Mesenchymal stem cell (in vitro differentiated cells and primary cell): ENCODE measurements at regions not wholly inside any gene's neighbourhood (a gene's known extent, or its start where the extent isn't known, plus 50 kb on each side); places are given as distances from the start of the nearest gene placed in this dataset.

Source experiments
- DNase-seq: peaks from one replicate; pipeline ENCODE4 v3.0.0-alpha.2; 2013
- H2AFZ ChIP-seq: one replicate; pipeline ENCODE4 v1.6.1; 2013; ENCODE audit warnings: low read depth, mild to moderate bottlenecking, control low read depth, inconsistent platforms, low read length, moderate library complexity
- H2AK5ac ChIP-seq: 2 replicates; pipeline ENCODE4 v1.6.1; 2013; ENCODE audit warnings: low read length, moderate library complexity, mild to moderate bottlenecking, inconsistent platforms; ENCODE audit not compliant: severe bottlenecking
- H2BK120ac ChIP-seq: one replicate; pipeline ENCODE4 v1.6.1; 2013; ENCODE audit warnings: low read depth, mild to moderate bottlenecking, inconsistent platforms, low read length, moderate library complexity
- H2BK12ac ChIP-seq, 2 experiments: one replicate each; pipeline ENCODE4 v1.6.1; 2013; ENCODE audit warnings: inconsistent platforms in 2 of 2, low read length in 2 of 2, mild to moderate bottlenecking in 2 of 2, moderate library complexity in 2 of 2, control low read depth in 1 of 2
- H2BK15ac ChIP-seq: one replicate; pipeline ENCODE4 v1.6.1; 2013; ENCODE audit warnings: mild to moderate bottlenecking, low read depth, inconsistent platforms; ENCODE audit not compliant: poor library complexity, severe bottlenecking
- H2BK5ac ChIP-seq: 2 replicates; pipeline ENCODE4 v1.6.1; 2013; ENCODE audit warnings: low read depth, mild to moderate bottlenecking, low read length, control low read depth, inconsistent platforms; ENCODE audit not compliant: poor library complexity, severe bottlenecking
- H3K14ac ChIP-seq, 2 experiments: one replicate each; pipeline ENCODE4 v1.6.1; 2013; ENCODE audit warnings: inconsistent platforms in 2 of 2, low read length in 2 of 2, control low read depth in 1 of 2, mild to moderate bottlenecking in 1 of 2, moderate library complexity in 1 of 2
- H3K18ac ChIP-seq, 2 experiments: one replicate each; pipeline ENCODE4 v1.6.1; 2013; ENCODE audit warnings: inconsistent platforms in 2 of 2, low read length in 2 of 2, control low read depth in 1 of 2, low read depth in 1 of 2, mild to moderate bottlenecking in 1 of 2
- H3K23ac ChIP-seq, 2 experiments: one replicate each; pipeline ENCODE4 v1.6.1; 2013; ENCODE audit warnings: inconsistent platforms in 2 of 2, low read length in 2 of 2, mild to moderate bottlenecking in 2 of 2, moderate library complexity in 2 of 2, control low read depth in 1 of 2
- H3K27ac ChIP-seq: 2 replicates; pipeline ENCODE4 v1.5.1; 2013; ENCODE audit warnings: mild to moderate bottlenecking, moderate library complexity, low read length, control low read depth, inconsistent platforms; ENCODE audit not compliant: poor library complexity, severe bottlenecking
- H3K27me3 ChIP-seq, 2 experiments: 2 replicates each; pipeline versions ENCODE4 v1.6.1 to v1.7.0; 2013; ENCODE audit warnings: low read length in 2 of 2, mild to moderate bottlenecking in 2 of 2, moderate library complexity in 2 of 2, control low read depth in 1 of 2, inconsistent platforms in 1 of 2; ENCODE audit not compliant: control insufficient read depth in 1 of 2, insufficient read depth in 1 of 2
- H3K36me3 ChIP-seq, 2 experiments: 2 replicates each; pipeline versions ENCODE4 v1.6.1 to v1.7.0; 2013; ENCODE audit warnings: low read length in 2 of 2, control low read depth in 1 of 2, inconsistent platforms in 1 of 2, low read depth in 1 of 2, mild to moderate bottlenecking in 1 of 2; ENCODE audit not compliant: insufficient read depth in 2 of 2, control insufficient read depth in 1 of 2
- H3K4ac ChIP-seq, 2 experiments: one replicate each; pipeline ENCODE4 v1.6.1; 2013; ENCODE audit warnings: inconsistent platforms in 2 of 2, low read length in 2 of 2, mild to moderate bottlenecking in 2 of 2, moderate library complexity in 2 of 2, control low read depth in 1 of 2, low read depth in 1 of 2
- H3K4me1 ChIP-seq: 2 replicates; pipeline ENCODE4 v1.6.1; 2013; ENCODE audit warnings: low read depth, low read length, control low read depth; ENCODE audit not compliant: control insufficient read depth, insufficient read depth
- H3K4me2 ChIP-seq: 2 replicates; pipeline ENCODE4 v1.6.1; 2013; ENCODE audit warnings: low read length, mild to moderate bottlenecking, inconsistent platforms; ENCODE audit not compliant: poor library complexity, severe bottlenecking
- H3K4me3 ChIP-seq, 2 experiments: 2 replicates each; pipeline versions ENCODE4 v1.5.1 to v1.7.0; 2013; ENCODE audit warnings: low read length in 2 of 2, mild to moderate bottlenecking in 2 of 2, control low read depth in 1 of 2, low read depth in 1 of 2; ENCODE audit not compliant: insufficient read depth in 1 of 2
- H3K79me1 ChIP-seq: replicated peaks from 2 replicates; pipeline ENCODE4 v1.6.1; 2013; ENCODE audit warnings: mild to moderate bottlenecking, control low read depth, low read length, inconsistent platforms; ENCODE audit not compliant: poor library complexity, severe bottlenecking
- H3K9ac ChIP-seq: 2 replicates; pipeline ENCODE4 v1.7.0; 2013; ENCODE audit warnings: mild to moderate bottlenecking, low read length, moderate library complexity
- H3K9me3 ChIP-seq: 2 replicates; pipeline ENCODE4 v1.7.0; 2013; ENCODE audit warnings: mild to moderate bottlenecking, low read length; ENCODE audit not compliant: control insufficient read depth
- H4K8ac ChIP-seq: one replicate; pipeline ENCODE4 v1.6.1; 2013; ENCODE audit warnings: inconsistent platforms, mild to moderate bottlenecking, low read length, moderate library complexity
- H4K91ac ChIP-seq: one replicate; pipeline ENCODE4 v1.6.1; 2013; ENCODE audit warnings: mild to moderate bottlenecking, low read length, inconsistent platforms
- WGBS: methylation state at CpG from one replicate; pipeline ENCODE4 v1.1.7; 2013; ENCODE audit warnings: mixed read lengths; 5-methylcytosine and 5-hydroxymethylcytosine counted together

GRCh38 chr3:80696280-80696679 lies 928.5 kb upstream of the ROBO1 start:
- WGBS = 38% methylated on average over 1 of the region's 2 CpGs
- H3K4ac ChIP-seq = no peak overlapping the region
- no peaks in the 10 kb centered on the region for H3K9me3 ChIP-seq

DNA sequence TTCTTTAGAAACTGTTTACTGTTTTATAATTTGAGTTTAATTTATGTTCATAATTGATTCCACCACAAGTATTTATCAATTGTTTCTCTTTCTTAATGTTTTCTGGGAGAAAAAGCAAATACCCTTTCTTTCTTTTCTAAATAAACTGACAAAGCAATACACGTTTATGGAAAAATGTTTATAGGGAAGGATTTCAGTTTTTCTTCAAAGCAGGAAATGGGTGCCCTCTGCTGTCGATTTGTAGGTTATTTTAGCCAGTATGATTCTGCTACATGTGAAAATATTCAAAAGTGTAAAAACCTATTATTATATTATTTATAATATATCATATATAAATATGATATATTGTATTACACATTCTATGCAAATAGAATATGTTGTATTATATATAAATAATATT lies 921.0 kb upstream of the ROBO1 start:
- Histone ChIP-seq H4K8ac (no peak overlapping the region), H2AFZ (no peak overlapping the region), H2AK5ac (no peak overlapping the region), H3K4ac (no peak overlapping the region), H3K9ac (no peak overlapping the region), H3K79me1 (no peaks in the 10 kb centered on the region), H3K4me1 (no peaks in the 10 kb centered on the region), H3K36me3 (no peaks in the 10 kb centered on the region), H3K27ac (no peak overlapping the region), H3K27me3 (no peaks in the 10 kb centered on the region), H2BK15ac (no peak overlapping the region), H3K14ac (no peak overlapping the region), H2BK5ac (no peak overlapping the region), H4K91ac (no peak overlapping the region), H3K4me3 (no peak overlapping the region), H2BK120ac (no peak overlapping the region), H3K18ac (no peak overlapping the region), H3K23ac (no peak overlapping the region), H2BK12ac (no peak overlapping the region), H3K9me3 (no peaks in the 10 kb centered on the region), H3K4me2 (no peak overlapping the region)
- DNase-seq = peak; percentile 11
- WGBS = 0% methylated on average over 2 of the region's 2 CpGs

More at GRCh38 chr3:80696280-80696679, 928.5 kb upstream of the ROBO1 start:
- no peak overlapping the region for H3K14ac ChIP-seq
- H3K36me3 ChIP-seq = no peaks in the 10 kb centered on the region
- no peak overlapping the region for H4K8ac ChIP-seq
- no peak overlapping the region for H3K23ac ChIP-seq
- H4K91ac ChIP-seq = no peak overlapping the region
- H3K4me2 ChIP-seq = peak overlapping the region; percentile 50
- no peak overlapping the region for H2AK5ac ChIP-seq
- no peak overlapping the region for H2BK15ac ChIP-seq
- H3K18ac ChIP-seq = no peak overlapping the region
- H3K9ac ChIP-seq = no peak overlapping the region
- no peaks in the 10 kb centered on the region for H3K4me1 ChIP-seq
- no peak overlapping the region for H2BK12ac ChIP-seq
- H2AFZ ChIP-seq = no peak overlapping the region
- no peak overlapping the region for H3K4me3 ChIP-seq
- H3K27me3 ChIP-seq = no peaks in the 10 kb centered on the region
- no peak for DNase-seq
- no peak overlapping the region for H2BK5ac ChIP-seq
- peak overlapping the region; percentile 29 for H3K27ac ChIP-seq
- H2BK120ac ChIP-seq = no peak overlapping the region
- H3K79me1 ChIP-seq = no peaks in the 10 kb centered on the region

DNA sequence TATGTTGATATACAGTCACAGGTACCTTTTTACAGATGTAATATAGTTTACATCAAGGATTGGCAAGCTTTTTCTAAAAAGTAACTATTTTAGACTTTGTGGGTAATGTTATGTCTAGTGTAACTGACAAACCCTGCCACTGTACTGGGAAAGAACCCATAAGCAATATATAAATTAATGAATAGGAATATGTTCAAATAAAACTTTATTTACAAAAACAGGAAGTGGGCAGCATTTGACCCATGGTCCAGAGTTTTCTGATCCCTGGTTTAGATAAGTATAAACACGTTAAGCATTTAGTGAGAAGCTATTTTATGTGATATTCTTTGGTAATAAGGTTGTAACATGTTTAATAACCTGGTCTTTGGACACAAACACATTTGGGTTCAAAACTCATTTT lies 915.2 kb upstream of the ROBO1 start:
- Histone ChIP-seq H2BK5ac (no peak overlapping the region), H3K79me1 (no peaks in the 10 kb centered on the region), H3K23ac (no peak overlapping the region), H3K18ac (no peak overlapping the region), H3K14ac (no peak overlapping the region), H2AFZ (no peak overlapping the region), H3K4me2 (no peak overlapping the region), H3K27ac (no peak overlapping the region), H2BK12ac (no peak overlapping the region), H4K91ac (no peak overlapping the region), H2BK15ac (no peak overlapping the region), H3K9me3 (no peaks in the 10 kb centered on the region), H3K4me3 (no peak overlapping the region), H3K4me1 (peaks cover 2% of the 10 kb centered on the region), H4K8ac (no peak overlapping the region), H3K36me3 (no peaks in the 10 kb centered on the region), H3K4ac (no peak overlapping the region), H2BK120ac (no peak overlapping the region), H2AK5ac (no peak overlapping the region), H3K27me3 (no peaks in the 10 kb centered on the region), H3K9ac (no peak overlapping the region)
- DNase-seq = no peak
- 45% methylated on average over 1 of the region's 1 CpG for WGBS

GRCh38 chr3:80682235-80682634 lies 914.4 kb upstream of the ROBO1 start:
- no peak overlapping the region for H4K91ac ChIP-seq
- no peaks in the 10 kb centered on the region for H3K79me1 ChIP-seq
- no peak overlapping the region for H2BK15ac ChIP-seq
- no peak overlapping the region for H2BK12ac ChIP-seq
- no peak overlapping the region for H3K9ac ChIP-seq
- H4K8ac ChIP-seq = no peak overlapping the region
- no peak overlapping the region for H2BK5ac ChIP-seq
- no peaks in the 10 kb centered on the region for H3K27me3 ChIP-seq
- H3K4me3 ChIP-seq = no peak overlapping the region
- no peaks in the 10 kb centered on the region for H3K9me3 ChIP-seq
- no peak overlapping the region for H3K27ac ChIP-seq
- no peak overlapping the region for H2AFZ ChIP-seq
- H3K18ac ChIP-seq = no peak overlapping the region
- H3K4me2 ChIP-seq = no peak overlapping the region
- H3K4ac ChIP-seq = no peak overlapping the region
- H3K4me1 ChIP-seq = peaks cover 4% of the 10 kb centered on the region
- DNase-seq = no peak
- H3K36me3 ChIP-seq = no peaks in the 10 kb centered on the region
- H2BK120ac ChIP-seq = no peak overlapping the region
- no peak overlapping the region for H2AK5ac ChIP-seq
- H3K23ac ChIP-seq = no peak overlapping the region
- H3K14ac ChIP-seq = no peak overlapping the region
